ENCODE measurements at regions not wholly inside any gene's neighbourhood (a gene's known extent, or its start where the extent isn't known, plus 50 kb on each side); places are given as distances from the start of the nearest gene placed in this dataset.
A peak's percentile ranks its signal among the peaks of the same experiment; 100 is the strongest.
"Not testable (repeated sequence)": the region's sequence is repeated elsewhere in the genome, so short reads cannot be mapped to it uniquely, and the experiment has no call there.

GRCh38 chr10:77740396-77740795 lies 102.8 kb upstream of the KCNMA1 start:
- DNase-seq (ENCODE audit: extremely low read depth in 1 of 11, low read depth in 9 of 11, low spot score in 4 of 11), result not testable (repeated sequence)

- no peak for DNase-seq (ENCODE audit: extremely low read depth in 1 of 11, low read depth in 9 of 11, low spot score in 4 of 11)
Observed at GRCh38 chr10:77738496-77739158, 101.0 kb upstream of the KCNMA1 start.

- DNase-seq (ENCODE audit: extremely low read depth in 1 of 11, low read depth in 9 of 11, low spot score in 4 of 11), result no peak
Observed at GRCh38 chr10:77737608-77738007, 100.0 kb upstream of the KCNMA1 start.

GRCh38 chr10:77735136-77735535 lies 97.5 kb upstream of the KCNMA1 start:
- not testable (repeated sequence) for DNase-seq (ENCODE audit: extremely low read depth in 1 of 11, low read depth in 9 of 11, low spot score in 4 of 11)

GRCh38 chr10:77732213-77733003 lies 94.8 kb upstream of the KCNMA1 start:
- DNase-seq (ENCODE audit: extremely low read depth in 1 of 11, low read depth in 9 of 11, low spot score in 4 of 11), result peak in 1 of 11 donors; percentile 14

GRCh38 chr10:77727481-77727880 lies 89.9 kb upstream of the KCNMA1 start:
- DNase-seq (ENCODE audit: extremely low read depth in 1 of 11, low read depth in 9 of 11, low spot score in 4 of 11), result no peak

GRCh38 chr10:77726732-77727131 lies 89.1 kb upstream of the KCNMA1 start:
- no peak for DNase-seq (ENCODE audit: extremely low read depth in 1 of 11, low read depth in 9 of 11, low spot score in 4 of 11)

- DNase-seq (ENCODE audit: extremely low read depth in 1 of 11, low read depth in 9 of 11, low spot score in 4 of 11), result no peak
Observed at GRCh38 chr10:77726301-77726700, 88.7 kb upstream of the KCNMA1 start.

GRCh38 chr10:77724820-77725219 lies 87.2 kb upstream of the KCNMA1 start:
- DNase-seq (ENCODE audit: extremely low read depth in 1 of 11, low read depth in 9 of 11, low spot score in 4 of 11), result no peak

- DNase-seq (ENCODE audit: extremely low read depth in 1 of 11, low read depth in 9 of 11, low spot score in 4 of 11), result no peak
Observed at GRCh38 chr10:77723376-77723775, 85.8 kb upstream of the KCNMA1 start.

- DNase-seq (ENCODE audit: extremely low read depth in 1 of 11, low read depth in 9 of 11, low spot score in 4 of 11), result not testable (repeated sequence)
Observed at GRCh38 chr10:77722956-77723355, 85.3 kb upstream of the KCNMA1 start.

- no peak for DNase-seq (ENCODE audit: extremely low read depth in 1 of 11, low read depth in 9 of 11, low spot score in 4 of 11)
Observed at GRCh38 chr10:77721815-77722214, 84.2 kb upstream of the KCNMA1 start.

- no peak for DNase-seq (ENCODE audit: extremely low read depth in 1 of 11, low read depth in 9 of 11, low spot score in 4 of 11)
Observed at GRCh38 chr10:77718957-77719356, 81.3 kb upstream of the KCNMA1 start.

GRCh38 chr10:77718312-77718711 lies 80.7 kb upstream of the KCNMA1 start:
- not testable (repeated sequence) for DNase-seq (ENCODE audit: extremely low read depth in 1 of 11, low read depth in 9 of 11, low spot score in 4 of 11)

- no peak for DNase-seq (ENCODE audit: extremely low read depth in 1 of 11, low read depth in 9 of 11, low spot score in 4 of 11)
Observed at GRCh38 chr10:77717336-77717735, 79.7 kb upstream of the KCNMA1 start.

- peak in 2 of 11 donors; percentile 12 to 14 for DNase-seq (ENCODE audit: extremely low read depth in 1 of 11, low read depth in 9 of 11, low spot score in 4 of 11)
Observed at GRCh38 chr10:77716458-77717317, 79.1 kb upstream of the KCNMA1 start.

- no peak for DNase-seq (ENCODE audit: extremely low read depth in 1 of 11, low read depth in 9 of 11, low spot score in 4 of 11)
Observed at GRCh38 chr10:77715536-77715935, 77.9 kb upstream of the KCNMA1 start.

- DNase-seq (ENCODE audit: extremely low read depth in 1 of 11, low read depth in 9 of 11, low spot score in 4 of 11), result no peak
Observed at GRCh38 chr10:77715088-77715487, 77.5 kb upstream of the KCNMA1 start.

- no peak for DNase-seq (ENCODE audit: extremely low read depth in 1 of 11, low read depth in 9 of 11, low spot score in 4 of 11)
Observed at GRCh38 chr10:77713521-77714280, 76.1 kb upstream of the KCNMA1 start.
